OCI-M2 (cell line): ENCODE measurements at regions not wholly inside any gene's neighbourhood (a gene's known extent, or its start where the extent isn't known, plus 50 kb on each side); places are given as distances from the start of the nearest gene placed in this dataset.
"Not testable (repeated sequence)": the region's sequence is repeated elsewhere in the genome, so short reads cannot be mapped to it uniquely, and the experiment has no call there.

Experiments
- DNase-seq: peaks from one replicate; lab custom pipeline; 2025; ENCODE audit not compliant: unreplicated experiment; lab: John Stamatoyannopoulos, UW

DNA sequence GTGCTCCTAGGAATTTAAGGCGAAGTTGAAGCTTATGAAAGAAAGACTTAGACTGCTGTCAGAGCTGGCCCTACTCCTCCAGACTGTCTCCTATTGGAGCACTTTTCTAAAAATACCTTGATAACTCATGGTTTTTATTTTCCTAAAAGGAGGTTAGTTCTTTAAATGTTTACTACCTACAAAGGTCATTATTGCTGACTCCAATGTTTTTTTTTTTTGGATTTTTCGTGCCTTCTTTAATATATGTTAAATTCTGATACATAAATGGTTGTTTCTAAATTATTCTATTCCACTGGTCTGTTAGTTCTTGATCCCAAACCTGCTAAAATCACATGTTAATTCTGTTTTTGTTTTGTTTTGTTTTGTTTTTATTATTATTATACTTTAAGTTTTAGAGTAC, 227.6 kb upstream of the FTMT start:
- DNase-seq: no peak

DNA sequence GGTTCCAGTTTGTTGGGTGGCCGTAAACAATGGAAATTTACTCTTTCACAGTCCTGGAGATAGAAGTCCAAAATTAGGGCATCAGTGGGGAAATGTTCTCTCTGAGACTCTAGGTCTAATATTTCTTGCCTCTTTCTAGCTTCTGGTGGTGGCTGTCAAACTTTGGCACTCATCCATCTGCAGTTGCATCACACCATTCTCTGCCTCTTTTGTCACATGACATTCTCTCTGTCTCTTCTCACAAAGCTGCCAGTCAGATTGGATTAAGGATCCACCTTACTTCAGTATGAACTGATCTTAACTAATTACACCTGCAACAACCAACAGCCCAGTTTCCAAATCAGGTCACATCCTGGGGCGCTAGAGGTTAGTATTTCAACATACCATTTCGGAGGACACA, 222.9 kb upstream of the FTMT start:
- DNase-seq: no peak

DNA sequence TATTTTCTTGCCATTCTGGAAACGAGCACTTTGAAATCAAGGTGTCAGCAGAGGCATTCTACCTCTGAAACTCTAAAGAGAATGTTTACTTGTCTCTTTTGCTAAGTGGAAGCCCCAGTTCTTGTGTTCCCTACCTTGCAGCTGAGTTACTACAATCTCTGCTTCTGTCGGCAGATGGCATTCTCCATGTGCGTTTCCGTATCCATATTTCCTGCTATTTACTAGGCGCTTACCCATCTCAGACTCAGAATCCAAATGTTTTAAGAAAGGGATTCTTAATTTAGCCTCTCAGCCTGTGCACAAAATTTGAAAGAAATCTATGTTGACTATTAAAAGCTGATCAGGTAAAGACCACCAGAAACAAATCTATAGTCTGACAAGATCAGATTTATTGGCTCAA, 221.3 kb upstream of the FTMT start:
- DNase-seq: no peak

DNA sequence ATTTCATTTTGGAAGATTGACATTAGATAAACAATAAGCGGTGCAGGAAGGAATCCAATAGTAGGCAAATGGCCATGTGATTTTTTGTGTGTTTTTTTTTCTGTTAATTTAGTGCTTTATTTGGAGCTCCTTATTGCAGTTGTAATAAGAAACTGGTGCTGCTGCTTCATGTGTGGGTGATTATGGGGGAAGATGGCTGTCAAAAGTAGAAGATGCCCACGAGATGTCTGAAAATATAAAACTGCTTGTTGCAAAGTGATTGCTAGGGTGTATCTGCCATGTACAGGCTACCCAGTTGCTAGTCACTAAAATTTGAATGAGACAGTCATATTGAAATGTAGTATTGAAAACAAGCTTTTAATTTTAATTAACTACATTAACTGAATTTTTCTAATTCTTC, 216.7 kb upstream of the FTMT start:
- DNase-seq: no peak

DNA sequence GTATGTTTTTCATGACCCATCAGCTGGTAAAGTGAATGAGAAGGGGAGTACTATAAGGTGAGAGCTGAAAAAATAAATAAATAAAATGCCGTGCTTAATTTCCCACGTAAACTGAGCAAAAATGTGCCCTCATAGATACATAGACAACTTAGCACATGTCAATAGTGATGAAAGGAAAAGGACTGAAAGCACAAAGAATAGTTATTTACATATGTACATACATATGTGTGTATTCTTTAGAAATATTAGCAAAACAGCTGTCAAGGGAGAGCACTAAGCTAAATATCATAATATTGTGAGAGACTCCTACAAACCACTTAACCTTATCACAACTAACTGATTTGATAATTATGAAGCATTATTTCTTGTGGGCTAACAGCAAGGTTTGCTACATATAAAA, 213.6 kb upstream of the FTMT start:
- no peak for DNase-seq

DNA sequence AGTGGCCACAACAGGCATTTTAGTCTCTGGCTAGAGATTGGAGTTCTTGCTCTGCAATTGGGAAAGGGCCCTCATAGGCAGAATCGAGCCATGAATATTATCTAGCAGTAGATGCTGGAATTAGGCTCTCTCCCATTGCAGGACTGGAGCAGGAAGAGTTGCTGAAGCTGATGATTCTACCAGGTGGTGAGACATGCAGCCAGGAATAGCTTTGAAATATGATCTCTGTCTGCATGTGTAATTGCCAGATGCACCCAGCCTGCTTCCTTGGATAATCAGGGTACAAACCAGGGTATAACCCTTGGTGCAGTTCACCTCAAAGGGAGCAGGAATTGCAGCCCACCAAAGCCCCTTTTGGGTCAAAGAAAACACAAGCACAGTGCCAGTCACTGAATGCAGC, 211.4 kb upstream of the FTMT start:
- no peak for DNase-seq

DNA sequence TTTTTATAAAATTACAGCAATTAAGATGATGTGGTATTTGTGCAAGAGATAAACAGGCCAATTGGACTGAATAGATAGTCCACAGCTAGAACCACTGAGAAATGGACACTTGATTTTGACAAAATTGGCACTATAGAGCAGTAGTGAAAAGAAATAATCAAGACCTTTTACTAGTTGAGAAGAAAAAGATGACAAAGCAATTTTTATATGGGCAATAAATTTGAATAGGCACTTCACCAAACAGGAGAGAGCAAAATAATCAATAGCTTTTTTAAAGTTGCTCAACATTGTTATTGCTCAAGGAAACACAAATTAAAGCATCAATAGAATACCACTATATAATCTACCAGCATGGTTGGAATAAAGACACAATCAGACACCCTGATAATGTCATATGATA, 193.5 kb upstream of the FTMT start:
- DNase-seq: no peak

DNA sequence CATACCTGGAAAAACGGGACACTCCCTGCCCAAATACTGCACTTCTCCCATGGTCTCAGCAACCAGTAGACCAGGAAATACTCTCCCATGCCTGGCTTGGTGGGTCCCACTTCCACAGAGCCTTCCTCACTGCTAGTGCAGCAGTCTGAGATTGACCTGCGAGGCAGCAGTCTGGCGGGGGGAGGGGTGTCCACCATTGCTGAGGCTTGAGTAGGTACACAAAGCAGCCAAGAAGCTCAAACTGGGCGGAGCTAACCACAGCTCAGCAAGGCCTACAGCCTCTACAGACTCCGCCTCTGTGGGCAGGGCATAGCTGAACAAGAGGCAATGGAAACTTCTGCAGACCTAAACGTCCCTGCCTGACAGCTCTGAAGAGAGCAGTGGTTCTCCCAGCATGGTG, 191.5 kb upstream of the FTMT start:
- DNase-seq: no peak

DNA sequence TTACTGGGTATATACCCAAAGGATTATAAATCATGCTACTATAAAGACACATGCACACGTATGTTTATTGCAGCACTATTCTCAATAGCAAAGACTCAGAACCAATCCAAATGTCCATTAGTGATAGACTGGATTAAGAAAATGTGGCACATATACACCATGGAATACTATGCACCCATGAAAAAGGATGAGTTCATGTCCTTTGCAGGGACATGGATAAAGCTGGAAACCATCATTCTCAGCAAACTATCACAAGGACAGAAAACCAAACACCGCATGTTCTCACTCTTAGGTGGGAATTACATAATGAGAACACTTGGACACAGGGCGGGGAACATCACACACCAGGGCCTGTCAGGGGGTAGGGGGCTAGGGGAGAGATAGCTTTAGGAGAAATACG, 186.1 kb upstream of the FTMT start:
- not testable (repeated sequence) for DNase-seq

DNA sequence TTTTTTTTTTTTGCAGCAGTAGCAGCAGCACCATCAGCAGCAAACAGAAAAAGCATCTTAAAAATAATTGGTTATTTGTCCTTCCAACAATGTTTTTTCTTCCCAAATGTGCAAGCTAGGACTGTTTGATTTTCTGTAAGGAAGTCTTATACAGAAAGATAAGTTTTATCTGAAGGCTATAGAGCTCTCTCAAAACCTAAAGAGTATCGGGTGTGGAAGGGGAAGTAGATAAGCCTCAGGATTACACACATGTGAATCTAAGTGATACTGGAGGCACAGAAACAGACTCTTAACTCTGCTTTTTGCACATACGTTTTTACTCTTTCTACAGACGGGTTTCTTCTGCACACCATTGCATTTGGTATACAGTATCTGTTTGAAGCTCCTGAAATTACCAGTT, 184.4 kb upstream of the FTMT start:
- no peak for DNase-seq

DNA sequence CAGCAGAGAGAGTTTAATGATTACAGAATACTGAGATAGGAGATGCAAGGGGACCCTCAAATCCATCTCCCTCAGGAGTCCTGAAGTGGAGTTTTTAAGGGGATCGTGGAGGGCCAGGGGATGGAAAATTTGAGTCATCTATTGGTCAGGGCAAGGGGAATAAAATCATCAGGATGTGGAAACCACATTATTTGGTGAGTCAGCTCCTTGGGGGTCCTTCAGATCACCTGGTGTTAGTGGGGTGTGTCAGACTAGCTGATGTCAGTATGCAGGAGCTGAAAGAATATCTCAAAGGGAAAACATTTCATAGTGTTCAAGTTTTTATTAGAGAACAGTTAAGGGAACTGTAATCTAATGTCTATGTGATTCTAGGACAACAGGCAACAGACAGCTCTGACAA, 183.0 kb upstream of the FTMT start:
- no peak for DNase-seq

DNA sequence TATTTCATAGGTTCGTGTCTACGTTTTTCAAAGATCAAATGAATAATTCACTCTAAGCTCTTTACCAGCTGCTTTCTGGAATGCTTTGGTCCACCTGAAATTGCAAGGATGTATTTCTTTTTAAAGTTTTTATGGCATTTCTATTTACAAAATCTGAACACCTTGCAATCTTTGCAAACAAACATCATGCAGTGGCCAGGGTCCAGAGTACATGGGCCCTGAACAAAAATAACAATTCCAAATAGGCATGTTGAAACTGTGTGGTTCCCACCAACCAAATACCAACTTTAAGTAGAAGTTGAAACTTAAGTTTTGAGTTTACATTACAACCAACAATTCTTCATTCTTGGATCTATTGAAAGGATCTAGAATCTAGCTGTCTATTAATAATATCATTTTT, 180.1 kb upstream of the FTMT start:
- DNase-seq: no peak

DNA sequence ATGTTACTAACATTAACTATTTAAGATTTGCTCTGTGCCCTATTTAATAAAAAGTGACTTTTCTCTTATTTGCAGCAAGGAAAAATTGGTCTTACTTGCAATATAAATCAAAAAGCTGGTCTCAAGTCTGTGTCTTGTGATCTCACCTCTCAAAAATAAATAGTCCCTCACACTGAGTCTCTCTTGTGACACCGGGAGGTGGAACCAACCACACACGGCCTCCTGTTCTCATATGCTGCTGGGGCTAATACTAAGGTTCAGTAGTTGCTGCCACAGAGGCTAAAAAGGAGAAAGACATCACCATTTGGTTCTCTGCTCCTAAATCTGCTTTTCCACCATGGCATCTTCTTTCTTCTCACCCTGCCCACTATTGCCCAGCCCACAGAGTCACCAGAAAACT, 175.8 kb upstream of the FTMT start:
- no peak for DNase-seq

DNA sequence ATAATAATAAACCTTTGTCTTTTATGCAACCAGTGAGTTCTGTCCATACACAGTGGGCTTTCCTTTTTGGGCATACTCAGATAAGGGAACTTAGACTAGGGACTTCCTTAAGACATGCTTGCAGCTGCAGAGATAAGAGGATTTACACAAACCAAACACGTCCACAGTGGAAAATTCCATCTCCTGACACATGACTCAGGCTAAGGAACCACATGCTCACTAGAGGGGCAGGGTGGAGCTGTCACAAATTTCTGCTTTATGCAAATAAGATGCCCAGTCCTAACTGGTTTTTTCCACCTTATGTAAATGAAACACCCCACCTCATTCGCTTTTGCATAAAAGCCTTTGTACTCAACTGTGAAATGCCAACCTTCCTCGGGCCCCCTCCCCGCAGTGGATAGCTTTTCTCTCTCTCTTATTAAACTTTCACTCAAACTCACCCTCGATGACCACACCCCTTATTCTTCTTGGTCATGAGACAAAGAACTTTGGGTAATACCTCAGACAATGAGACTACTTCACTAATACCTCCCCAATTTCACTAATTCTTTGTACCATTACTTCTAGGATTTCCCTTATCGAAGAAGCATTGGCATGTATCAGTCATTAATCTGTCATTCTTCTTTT, 170.3 kb upstream of the FTMT start:
- DNase-seq: no peak

DNA sequence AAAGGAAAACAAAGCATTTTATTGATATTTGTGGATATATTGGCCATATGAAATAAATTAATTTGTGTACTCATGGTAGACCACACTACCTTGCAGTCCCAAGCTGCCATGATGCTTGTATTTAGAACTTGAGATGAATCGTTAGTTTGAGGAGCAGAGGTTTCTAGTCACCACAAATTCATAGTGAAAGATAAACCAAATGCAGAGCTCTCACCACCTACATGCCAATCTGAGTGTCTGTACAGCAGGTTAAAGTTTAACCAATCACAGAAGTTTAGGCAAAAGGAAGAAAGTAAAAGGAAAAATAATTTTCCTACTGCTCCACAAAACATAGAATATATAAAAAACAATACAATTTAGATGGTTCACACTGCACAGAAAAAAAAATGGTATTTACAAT, 163.6 kb upstream of the FTMT start:
- DNase-seq: no peak

DNA sequence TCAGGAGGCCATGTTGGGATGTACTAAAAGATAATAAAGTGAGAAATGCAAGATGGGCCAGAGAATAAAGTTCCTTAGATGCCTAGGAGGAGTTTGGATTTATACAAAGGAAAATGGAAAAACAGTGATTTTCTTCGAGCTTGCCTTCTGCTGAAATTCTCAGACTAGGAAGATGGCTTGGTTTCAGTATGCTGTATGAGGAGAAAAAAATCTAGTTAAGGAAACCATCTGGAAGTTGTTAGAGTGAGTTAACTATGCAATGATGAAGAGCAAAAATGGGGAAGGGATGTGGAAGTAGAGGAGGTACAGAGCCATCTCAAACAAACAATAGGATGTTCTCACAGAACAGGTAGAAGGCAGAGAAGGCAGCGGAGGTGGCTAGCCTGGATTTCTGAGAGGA, 162.9 kb upstream of the FTMT start:
- DNase-seq: no peak

DNA sequence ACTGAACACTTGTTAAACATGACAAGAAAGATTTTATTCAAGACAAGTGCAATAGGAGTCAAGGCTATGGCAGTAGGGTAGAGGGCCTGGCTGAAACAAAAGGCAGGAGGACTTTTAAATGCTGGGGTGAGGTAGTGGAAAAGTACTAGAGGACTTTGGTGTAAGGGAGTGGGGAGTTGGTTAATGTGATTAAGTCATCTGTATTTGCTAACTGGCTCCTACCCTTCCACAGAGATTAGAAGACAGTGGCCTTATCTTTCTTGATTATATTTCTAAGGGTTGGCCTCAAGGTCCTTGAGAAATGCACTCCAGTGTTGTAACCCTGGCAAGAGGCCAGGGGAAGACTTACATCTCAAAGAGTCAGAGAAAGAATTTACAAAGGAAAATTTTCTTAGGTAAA, 160.2 kb upstream of the FTMT start:
- DNase-seq: peak; percentile 33

DNA sequence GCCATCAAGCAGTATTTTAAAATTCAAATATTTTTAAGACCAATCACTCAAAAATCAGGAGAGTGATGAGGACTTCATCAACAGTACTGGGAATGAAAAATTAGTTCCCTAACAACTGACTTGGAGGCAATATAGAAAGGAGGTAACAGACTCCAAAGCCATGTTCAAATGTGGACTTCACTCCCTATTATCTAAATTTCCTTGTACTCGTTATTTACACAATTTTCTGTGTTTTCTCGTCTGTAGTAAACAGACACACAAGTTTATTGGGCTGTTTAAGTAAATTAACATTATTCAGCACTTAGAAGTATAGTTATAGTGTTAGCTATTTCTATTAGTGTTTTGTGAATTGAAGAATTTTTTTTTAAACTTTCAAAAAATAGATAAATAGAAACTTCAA, 159.5 kb upstream of the FTMT start:
- DNase-seq: no peak

DNA sequence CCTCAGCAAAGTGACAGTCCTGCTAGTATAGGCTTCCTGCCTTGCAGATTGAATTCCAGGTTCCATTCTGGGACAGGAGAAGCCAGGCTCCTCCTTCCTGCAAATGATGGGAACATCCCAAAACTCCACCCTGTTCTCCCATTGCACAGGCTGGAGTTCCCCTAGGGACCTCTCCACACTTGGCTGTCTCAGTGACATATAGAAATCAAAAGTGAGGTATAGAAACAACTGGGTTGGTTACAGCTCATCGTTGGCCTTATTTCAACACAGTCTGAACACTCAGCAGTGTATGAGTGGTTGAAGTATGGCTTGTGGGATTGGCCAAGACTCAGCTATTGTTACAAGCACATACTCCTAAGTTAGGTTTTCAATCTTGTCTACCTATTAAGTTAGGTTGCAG, 157.8 kb upstream of the FTMT start:
- DNase-seq: no peak

DNA sequence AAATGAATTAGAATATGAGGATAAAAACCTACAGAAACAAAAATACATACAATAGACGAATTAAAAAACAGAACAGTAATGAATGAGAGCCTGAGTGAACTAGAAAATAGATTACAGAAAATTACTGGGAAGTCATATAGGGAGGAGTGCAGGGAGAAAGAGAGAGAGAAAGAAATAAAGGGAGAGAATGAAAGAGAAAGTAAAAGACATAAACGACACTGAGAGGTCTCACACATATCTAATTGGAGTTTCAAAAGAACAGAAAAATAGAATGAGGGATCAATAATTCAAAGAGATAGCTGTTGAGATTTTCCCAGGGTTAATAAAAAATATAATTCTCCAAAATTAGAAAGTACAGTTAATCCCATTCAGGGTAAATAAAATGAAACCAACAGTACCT, 156.4 kb upstream of the FTMT start:
- no peak for DNase-seq

DNA sequence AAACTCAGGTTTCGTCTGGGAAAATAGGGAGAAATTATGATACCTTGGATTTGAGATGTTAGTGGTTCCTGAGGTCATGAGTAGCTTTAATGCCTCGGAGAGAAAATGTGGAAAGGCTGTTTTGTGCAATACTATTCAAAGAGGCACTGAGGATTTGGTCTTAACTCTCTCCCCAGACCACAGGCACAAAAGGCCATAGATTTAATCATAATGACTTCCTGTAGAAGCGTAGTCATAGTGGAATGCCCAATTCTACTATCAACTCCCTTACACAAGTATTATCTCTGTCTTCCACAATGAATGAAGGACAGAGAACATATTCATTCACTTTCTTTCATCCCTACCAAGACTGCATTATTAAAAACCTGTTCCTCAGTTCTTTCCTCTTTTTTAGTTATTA, 153.0 kb upstream of the FTMT start:
- no peak for DNase-seq

DNA sequence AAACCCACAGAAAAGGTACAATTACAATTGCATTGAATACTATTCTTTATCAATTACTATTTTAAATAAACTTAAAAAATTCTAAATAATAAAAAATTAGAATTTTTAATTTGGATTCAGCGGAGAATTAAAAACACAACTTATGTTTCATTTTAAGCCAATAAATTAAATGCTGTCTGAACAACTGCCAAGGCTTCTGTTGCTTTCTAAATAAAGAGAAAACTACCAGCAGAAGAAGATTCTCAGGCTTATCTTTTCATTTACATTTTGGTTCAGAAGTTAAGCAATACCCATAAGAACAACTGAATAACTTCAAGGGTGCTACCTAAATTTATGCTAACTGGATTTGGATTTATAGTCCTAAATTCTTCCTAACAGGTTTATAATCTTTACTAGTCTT, 150.0 kb upstream of the FTMT start:
- no peak for DNase-seq

DNA sequence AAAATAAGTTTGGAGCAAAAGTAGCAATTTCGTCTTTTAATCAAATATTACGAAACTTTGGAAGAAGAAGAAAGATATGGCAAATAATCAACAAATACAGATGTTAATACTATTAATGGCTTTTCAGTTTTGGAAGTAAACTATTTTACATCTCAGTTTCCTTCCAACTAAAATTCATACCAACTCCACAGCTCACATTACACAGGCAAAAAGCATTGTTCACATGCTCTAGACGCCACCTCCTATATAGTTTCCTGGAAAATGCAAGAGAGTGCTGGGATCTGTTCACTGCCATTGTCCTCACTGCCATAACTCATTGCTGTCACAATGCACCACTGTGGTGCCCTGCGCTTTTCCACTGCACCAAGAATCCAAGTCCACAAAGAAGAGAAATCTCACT, 149.0 kb upstream of the FTMT start:
- DNase-seq: no peak

DNA sequence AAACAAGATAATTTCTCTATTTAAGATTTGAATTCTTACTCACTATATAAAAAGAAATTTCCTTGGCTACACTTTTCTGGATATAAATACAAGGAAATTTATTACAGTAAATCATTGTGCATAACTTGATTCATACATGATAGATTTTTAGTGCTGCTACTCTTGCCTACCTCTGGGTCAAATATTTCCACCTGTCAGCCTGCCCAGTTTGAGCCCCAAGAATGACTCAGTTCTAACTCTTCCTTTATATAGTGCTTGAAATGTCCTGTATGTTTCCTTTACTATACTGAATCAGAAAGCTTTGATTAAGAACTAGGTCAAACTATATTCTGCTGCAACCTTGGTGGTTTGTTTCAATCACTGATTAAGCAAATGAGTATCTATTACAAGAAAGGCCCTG, 147.4 kb upstream of the FTMT start:
- no peak for DNase-seq
